PFSK-1 (cell line): ENCODE measurements at regions not wholly inside any gene's neighbourhood (a gene's known extent, or its start where the extent isn't known, plus 50 kb on each side); places are given as distances from the start of the nearest gene placed in this dataset.

Experiments used
- POLR2AphosphoS5 ChIP-seq: IDR thresholded peaks from 2 replicates; pipeline ENCODE4 v1.6.1; 2012; ENCODE audit warnings: low read depth, mild to moderate bottlenecking, control low read depth, low read length, moderate library complexity
- SIN3A ChIP-seq: IDR thresholded peaks from 2 replicates; pipeline ENCODE4 v1.6.1; 2012; ENCODE audit warnings: mild to moderate bottlenecking, low read length, moderate library complexity, borderline replicate concordance; ENCODE audit not compliant: insufficient read depth
- TAF1 ChIP-seq: IDR thresholded peaks from 2 replicates; pipeline ENCODE4 v1.6.1; 2012; ENCODE audit warnings: low read length, control low read depth, borderline replicate concordance; ENCODE audit not compliant: insufficient read depth

DNA sequence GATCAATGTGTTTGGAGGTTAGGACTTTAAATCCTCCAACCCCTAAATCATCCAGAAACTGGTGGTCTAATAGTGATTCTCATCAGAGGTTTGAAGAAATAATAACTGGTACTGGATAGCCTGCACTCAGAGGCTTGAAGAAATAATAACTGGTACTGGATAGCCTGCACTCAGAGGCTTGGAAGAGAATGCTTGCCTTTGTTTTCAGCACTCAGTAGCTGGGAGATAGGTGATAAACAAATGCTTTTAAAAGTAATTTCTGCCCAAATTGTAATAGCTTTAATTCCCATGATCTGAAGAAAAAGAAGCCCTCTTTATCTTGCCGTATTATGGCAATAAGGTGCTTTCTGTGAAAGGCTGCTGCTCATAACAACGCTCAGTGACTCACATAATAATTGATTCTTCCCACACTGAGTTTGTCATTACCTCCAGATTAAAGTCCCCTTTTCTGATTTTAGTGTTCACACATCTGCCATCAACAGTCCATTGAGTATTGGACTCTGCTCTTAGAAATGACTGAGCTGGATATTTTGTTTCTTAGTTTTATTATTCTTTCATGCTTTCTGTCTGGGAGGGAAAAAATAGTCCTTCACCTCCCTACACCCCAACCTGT is 112.3 kb upstream of the PHYHIPL start:
- TF ChIP-seq POLR2AphosphoS5 (no peak), SIN3A (no peak), TAF1 (no peak)
